ENCODE measurements at regions not wholly inside any gene's neighbourhood (a gene's known extent, or its start where the extent isn't known, plus 50 kb on each side); places are given as distances from the start of the nearest gene placed in this dataset.

DNA sequence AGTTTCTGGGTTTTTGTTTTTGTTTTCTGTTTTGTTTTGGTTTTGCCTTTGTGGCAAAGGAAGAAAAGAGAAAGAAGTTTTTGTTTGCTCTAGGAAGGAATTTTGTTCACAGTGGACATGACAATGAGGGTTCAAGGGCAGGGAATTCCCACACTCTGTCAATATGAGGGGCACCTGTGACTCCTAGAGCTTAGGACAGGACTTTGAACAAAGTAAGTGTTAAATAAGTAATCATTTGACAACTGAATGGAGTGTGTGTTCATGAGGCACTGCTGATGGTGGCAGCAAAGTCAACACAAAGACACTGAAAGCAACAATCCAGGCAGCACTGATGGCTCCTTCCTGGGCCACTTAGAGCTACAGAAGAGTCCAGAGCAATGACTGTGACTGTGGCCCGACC lies 1381.1 kb upstream of the LRRTM3 start:
- ChIA-PET CTCF (no interaction called here), POLR2A (no interaction called here)
- Mint-ChIP-seq H3K27ac (no peak overlapping the region), H3K9me3 (peaks cover 10% of the 10 kb centered on the region), H3K27me3 (no peaks in the 10 kb centered on the region), H3K36me3 (ENCODE audit: low read depth) (no peaks in the 10 kb centered on the region), H3K4me1 (no peaks in the 10 kb centered on the region), H3K4me3 (no peak overlapping the region)
- DNase-seq (no peak), ATAC-seq (ENCODE audit: low read depth) (no peak)
- intact Hi-C loops (cut with micrococcal nuclease): no loop called here
- TF ChIP-seq, protein P1, sequence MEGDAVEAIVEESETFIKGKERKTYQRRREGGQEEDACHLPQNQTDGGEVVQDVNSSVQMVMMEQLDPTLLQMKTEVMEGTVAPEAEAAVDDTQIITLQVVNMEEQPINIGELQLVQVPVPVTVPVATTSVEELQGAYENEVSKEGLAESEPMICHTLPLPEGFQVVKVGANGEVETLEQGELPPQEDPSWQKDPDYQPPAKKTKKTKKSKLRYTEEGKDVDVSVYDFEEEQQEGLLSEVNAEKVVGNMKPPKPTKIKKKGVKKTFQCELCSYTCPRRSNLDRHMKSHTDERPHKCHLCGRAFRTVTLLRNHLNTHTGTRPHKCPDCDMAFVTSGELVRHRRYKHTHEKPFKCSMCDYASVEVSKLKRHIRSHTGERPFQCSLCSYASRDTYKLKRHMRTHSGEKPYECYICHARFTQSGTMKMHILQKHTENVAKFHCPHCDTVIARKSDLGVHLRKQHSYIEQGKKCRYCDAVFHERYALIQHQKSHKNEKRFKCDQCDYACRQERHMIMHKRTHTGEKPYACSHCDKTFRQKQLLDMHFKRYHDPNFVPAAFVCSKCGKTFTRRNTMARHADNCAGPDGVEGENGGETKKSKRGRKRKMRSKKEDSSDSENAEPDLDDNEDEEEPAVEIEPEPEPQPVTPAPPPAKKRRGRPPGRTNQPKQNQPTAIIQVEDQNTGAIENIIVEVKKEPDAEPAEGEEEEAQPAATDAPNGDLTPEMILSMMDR (IDR thresholded peaks at IDR 0.05): no peak

DNA sequence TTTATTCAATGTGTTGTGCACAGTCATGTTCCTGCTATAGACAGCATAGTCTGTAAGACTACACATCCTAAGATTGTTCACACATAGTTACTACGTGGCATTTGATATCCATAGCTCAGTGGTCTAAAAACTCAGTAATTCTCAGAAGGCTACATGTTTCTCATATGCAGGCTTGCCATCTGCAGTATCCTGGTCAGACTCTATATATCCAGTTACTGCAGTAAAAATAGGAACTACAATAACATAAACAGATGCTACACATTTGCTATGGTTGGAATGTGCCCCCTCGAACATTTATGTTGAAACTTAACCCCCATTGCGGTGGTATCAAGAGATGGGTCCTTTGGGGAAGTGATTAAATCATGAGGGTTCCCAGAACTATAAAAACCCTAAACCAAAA lies 1377.8 kb upstream of the LRRTM3 start:
- Mint-ChIP-seq H3K9me3 (peaks cover 6% of the 10 kb centered on the region), H3K27me3 (no peaks in the 10 kb centered on the region), H3K27ac (no peak overlapping the region), H3K36me3 (ENCODE audit: low read depth) (no peaks in the 10 kb centered on the region), H3K4me3 (no peak overlapping the region), H3K4me1 (no peaks in the 10 kb centered on the region)
- ChIA-PET POLR2A (no interaction called here), CTCF (no interaction called here)
- ATAC-seq (ENCODE audit: low read depth) (no peak), DNase-seq (no peak)
- TF ChIP-seq, protein P1 (IDR thresholded peaks at IDR 0.05): no peak
- intact Hi-C loops (cut with micrococcal nuclease): no loop called here

DNA sequence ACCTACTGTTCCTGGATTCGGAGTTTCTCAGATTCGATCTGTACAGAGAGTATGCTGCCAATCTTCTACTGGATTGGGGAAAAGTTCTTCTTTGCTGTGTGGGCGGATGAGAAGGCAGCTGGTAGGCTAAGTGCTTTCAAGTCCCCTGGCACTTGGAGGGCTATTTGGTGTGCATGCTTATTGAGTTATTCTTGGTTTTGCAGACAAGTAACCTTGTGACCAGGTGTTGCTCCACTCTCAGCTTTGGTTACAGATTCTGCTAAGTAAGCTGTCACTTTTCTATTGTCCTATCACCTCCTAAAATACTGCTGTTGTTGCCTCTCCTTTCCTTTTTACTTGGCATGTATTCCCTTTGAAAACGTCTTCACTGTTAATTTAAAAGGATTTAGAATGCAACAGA lies 1375.1 kb upstream of the LRRTM3 start:
- H3K9me3 Mint-ChIP-seq: peaks cover 12% of the 10 kb centered on the region
- no peak overlapping the region for H3K27ac Mint-ChIP-seq
- ATAC-seq (ENCODE audit: low read depth): no peak
- no peak for DNase-seq
- no peaks in the 10 kb centered on the region for H3K4me1 Mint-ChIP-seq
- H3K4me3 Mint-ChIP-seq: no peak overlapping the region
- H3K27me3 Mint-ChIP-seq: no peaks in the 10 kb centered on the region
- POLR2A ChIA-PET: no interaction called here
- TF ChIP-seq, protein P1 (IDR thresholded peaks at IDR 0.05): no peak
- intact Hi-C loops (cut with micrococcal nuclease): no loop called here
- no peaks in the 10 kb centered on the region for H3K36me3 Mint-ChIP-seq (ENCODE audit: low read depth)
- CTCF ChIA-PET: no interaction called here

DNA sequence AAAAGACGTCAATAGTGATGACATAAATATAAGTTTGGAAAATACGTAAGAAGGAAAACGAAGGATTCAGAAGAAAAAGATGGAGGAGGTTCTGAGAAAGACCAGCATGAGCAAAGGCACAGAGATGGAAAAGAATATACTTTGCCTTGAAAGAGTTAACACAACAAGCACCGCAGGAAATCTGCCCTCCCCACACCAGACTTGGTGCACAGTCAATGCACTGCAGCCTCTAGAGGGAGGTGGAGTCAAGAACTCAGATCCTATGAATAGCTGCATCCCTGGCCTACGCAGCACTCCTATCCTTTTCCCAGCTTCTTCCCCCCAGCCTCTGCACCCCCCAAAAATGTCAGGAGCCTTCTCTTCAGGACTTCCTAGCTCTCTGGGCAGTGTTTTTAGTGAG lies 1370.6 kb upstream of the LRRTM3 start:
- intact Hi-C loops (cut with micrococcal nuclease): no loop called here
- no peaks in the 10 kb centered on the region for H3K4me1 Mint-ChIP-seq
- peaks cover 11% of the 10 kb centered on the region for H3K9me3 Mint-ChIP-seq
- H3K4me3 Mint-ChIP-seq: no peak overlapping the region
- no peak overlapping the region for H3K27ac Mint-ChIP-seq
- ChIA-PET POLR2A (no interaction called here), CTCF (no interaction called here)
- no peak for ATAC-seq (ENCODE audit: low read depth)
- DNase-seq: no peak
- no peaks in the 10 kb centered on the region for H3K36me3 Mint-ChIP-seq (ENCODE audit: low read depth)
- H3K27me3 Mint-ChIP-seq: no peaks in the 10 kb centered on the region
- TF ChIP-seq, protein P1 (IDR thresholded peaks at IDR 0.05): no peak

DNA sequence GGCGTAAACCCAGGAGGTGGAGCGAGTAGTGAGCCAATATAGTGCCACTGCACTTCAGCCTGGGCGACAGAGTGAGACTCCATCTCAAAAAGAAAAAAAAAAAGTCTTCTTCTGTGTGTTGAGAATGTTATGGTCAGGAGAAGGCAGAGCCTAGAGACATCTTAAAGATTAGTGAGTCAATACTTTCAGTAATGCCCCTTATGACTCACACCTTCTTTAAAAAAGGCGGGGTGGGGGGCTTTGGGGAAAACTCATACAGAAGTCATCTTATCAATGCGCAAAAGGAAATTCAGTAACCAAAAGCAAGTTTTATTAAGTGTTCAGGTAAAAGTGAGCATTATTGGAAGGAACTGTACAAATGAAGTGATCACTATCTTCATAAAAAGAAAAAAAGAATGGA lies 1369.8 kb upstream of the LRRTM3 start:
- no peak overlapping the region for H3K27ac Mint-ChIP-seq
- no peak for ATAC-seq (ENCODE audit: low read depth)
- TF ChIP-seq, protein P1 (IDR thresholded peaks at IDR 0.05): no peak
- H3K4me3 Mint-ChIP-seq: no peak overlapping the region
- H3K36me3 Mint-ChIP-seq (ENCODE audit: low read depth): no peaks in the 10 kb centered on the region
- intact Hi-C loops (cut with micrococcal nuclease): no loop called here
- H3K9me3 Mint-ChIP-seq: peaks cover 11% of the 10 kb centered on the region
- POLR2A ChIA-PET: no interaction called here
- CTCF ChIA-PET: no interaction called here
- H3K27me3 Mint-ChIP-seq: no peaks in the 10 kb centered on the region
- no peaks in the 10 kb centered on the region for H3K4me1 Mint-ChIP-seq
- DNase-seq: no peak
